ENCODE measurements at regions not wholly inside any gene's neighbourhood (a gene's known extent, or its start where the extent isn't known, plus 50 kb on each side); places are given as distances from the start of the nearest gene placed in this dataset.

DNA sequence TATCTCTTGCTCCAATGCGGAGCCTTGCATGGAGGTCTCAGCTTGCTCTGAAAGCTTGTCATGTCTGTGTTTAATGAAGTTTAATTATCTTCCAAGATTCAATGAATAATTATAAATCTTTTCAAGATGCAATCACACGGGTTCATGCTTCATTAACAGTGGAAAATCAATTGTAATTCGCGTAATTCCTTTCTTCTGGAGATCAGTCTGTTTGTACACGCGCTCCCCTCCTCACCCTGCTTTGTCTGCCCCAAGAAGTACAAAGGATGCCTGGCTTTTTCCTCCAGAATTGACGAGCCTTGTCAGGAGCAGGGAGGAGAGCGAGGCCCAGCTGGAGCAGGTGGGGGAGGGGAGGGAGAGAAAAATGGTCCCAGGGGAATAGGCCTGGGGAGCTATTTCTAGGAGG, 65.0 kb upstream of the DISP3 start:
- peak overlapping the region; percentile 52 for H2AFZ ChIP-seq (ENCODE audit: low read depth, low read length)

GRCh38 chr1:11414926-11415538, 63.9 kb upstream of the DISP3 start:
- Histone ChIP-seq H3K4me2 (ENCODE audit: low read length) (no peak overlapping the region), H3K9me2 (ENCODE audit: insufficient read depth, low read length) (no peaks in the 10 kb centered on the region), H3K27ac (ENCODE audit: low read length) (peak overlapping the region; percentile 89), H3K36me3 (ENCODE audit: insufficient read depth, low read length) (no peaks in the 10 kb centered on the region), H4K20me1 (ENCODE audit: insufficient read depth) (no peaks in the 10 kb centered on the region), H3K27me3 (ENCODE audit: insufficient read depth, low read depth, low read length) (no peaks in the 10 kb centered on the region), H3K9me3 (ENCODE audit: low read length) (no peaks in the 10 kb centered on the region), H2AFZ (ENCODE audit: low read depth, low read length) (no peak overlapping the region), H3F3A (ENCODE audit: insufficient read depth, low read length, poor library complexity, severe bottlenecking) (no peaks in the 10 kb centered on the region), H3K79me2 (replicated peaks; ENCODE audit: insufficient read depth, low read length) (no peaks in the 10 kb centered on the region), H3K9ac (ENCODE audit: low read length) (peak overlapping the region; percentile 9), H3K4me3 (ENCODE audit: low read length) (no peak overlapping the region)
- TF ChIP-seq POLR2AphosphoS5 (IDR thresholded peaks at IDR 0.05) (no peak), EZH2 (IDR thresholded peaks at IDR 0.05; ENCODE audit: borderline replicate concordance, insufficient read depth, low read length, poor library complexity, severe bottlenecking) (no peak), CTCF (IDR thresholded peaks at IDR 0.05; ENCODE audit: poor library complexity, severe bottlenecking) (no peak), REST (IDR thresholded peaks at IDR 0.05; ENCODE audit: borderline replicate concordance) (no peak), SMC3 (conservative IDR thresholded peaks at IDR 0.05; ENCODE audit: poor library complexity) (no peak), TAF1 (IDR thresholded peaks at IDR 0.05; ENCODE audit: low read depth) (no peak), MXI1 (conservative IDR thresholded peaks at IDR 0.05; ENCODE audit: poor library complexity, severe bottlenecking) (no peak), EP300 (conservative IDR thresholded peaks at IDR 0.05; ENCODE audit: poor library complexity, severe bottlenecking) (no peak), RAD21 (conservative IDR thresholded peaks at IDR 0.05) (no peak)

More for the DNA sequence above, 65.0 kb upstream of the DISP3 start:
- TF ChIP-seq MXI1 (conservative IDR thresholded peaks at IDR 0.05; ENCODE audit: poor library complexity, severe bottlenecking) (no peak), EZH2 (IDR thresholded peaks at IDR 0.05; ENCODE audit: borderline replicate concordance, insufficient read depth, low read length, poor library complexity, severe bottlenecking) (no peak), EP300 (conservative IDR thresholded peaks at IDR 0.05; ENCODE audit: poor library complexity, severe bottlenecking) (peak; percentile 59), SMC3 (conservative IDR thresholded peaks at IDR 0.05; ENCODE audit: poor library complexity) (no peak), RAD21 (conservative IDR thresholded peaks at IDR 0.05) (no peak), POLR2AphosphoS5 (IDR thresholded peaks at IDR 0.05) (peak; percentile 42), REST (IDR thresholded peaks at IDR 0.05; ENCODE audit: borderline replicate concordance) (peak; percentile 66)
- Histone ChIP-seq H3K9ac (ENCODE audit: low read length) (peak overlapping the region; percentile 53), H3K4me2 (ENCODE audit: low read length) (no peak overlapping the region), H3K9me2 (ENCODE audit: insufficient read depth, low read length) (no peaks in the 10 kb centered on the region), H3F3A (ENCODE audit: insufficient read depth, low read length, poor library complexity, severe bottlenecking) (no peaks in the 10 kb centered on the region), H3K79me2 (replicated peaks; ENCODE audit: insufficient read depth, low read length) (no peaks in the 10 kb centered on the region), H3K36me3 (ENCODE audit: insufficient read depth, low read length) (no peaks in the 10 kb centered on the region), H4K20me1 (ENCODE audit: insufficient read depth) (no peaks in the 10 kb centered on the region), H3K27me3 (ENCODE audit: insufficient read depth, low read depth, low read length) (no peaks in the 10 kb centered on the region), H3K4me3 (ENCODE audit: low read length) (peak overlapping the region; percentile 38), H3K9me3 (ENCODE audit: low read length) (no peaks in the 10 kb centered on the region), H3K27ac (ENCODE audit: low read length) (peak overlapping the region; percentile 89)
